GM23338 (cell line): ENCODE measurements at regions not wholly inside any gene's neighbourhood (a gene's known extent, or its start where the extent isn't known, plus 50 kb on each side); places are given as distances from the start of the nearest gene placed in this dataset.
A peak's percentile ranks its signal among the peaks of the same experiment; 100 is the strongest.

Experiments used
- ATAC-seq: fragments of 200-7000 bp; cut with Tn5 transposase; 3 replicates; pipeline ENCODE4 v1.9.1; 2020
- DNase-seq: peaks from one replicate; pipeline ENCODE4 v3.0.0-alpha.2; 2015; ENCODE audit warnings: low spot score
- H2AFZ ChIP-seq: fragments of 200-600 bp; sonication (generic); 2 replicates; pipeline ENCODE4 v1.8.0; 2016; ENCODE audit warnings: antibody characterized with exemption, mild to moderate bottlenecking, moderate library complexity
- H3F3A ChIP-seq: fragments of 200-600 bp; sonication (generic); replicated peaks from 2 replicates; pipeline ENCODE4 v1.8.0; 2017; ENCODE audit warnings: antibody characterized with exemption, mixed run types, low read depth
- H3K27ac ChIP-seq: fragments of 200-600 bp; sonication (generic); 2 replicates; pipeline ENCODE4 v1.6.1; 2016; ENCODE audit warnings: low read depth
- H3K27me3 ChIP-seq: fragments of 200-600 bp; sonication (generic); 2 replicates; pipeline ENCODE4 v1.8.0; 2016; ENCODE audit warnings: mild to moderate bottlenecking, mixed run types, moderate library complexity; ENCODE audit not compliant: insufficient read depth
- H3K36me3 ChIP-seq: fragments of 200-600 bp; sonication (generic); 2 replicates; pipeline ENCODE4 v1.8.0; 2016; ENCODE audit warnings: mild to moderate bottlenecking; ENCODE audit not compliant: insufficient read depth
- H3K4me1 ChIP-seq: fragments of 200-600 bp; sonication (generic); 2 replicates; pipeline ENCODE4 v1.8.0; 2016; ENCODE audit warnings: mild to moderate bottlenecking, moderate library complexity; ENCODE audit not compliant: insufficient read depth
- H3K4me2 ChIP-seq: fragments of 200-600 bp; sonication (generic); 2 replicates; pipeline ENCODE4 v1.7.1; 2017; ENCODE audit warnings: mixed run types
- H3K4me3 ChIP-seq: fragments of 200-600 bp; sonication (generic); 2 replicates; pipeline ENCODE4 v1.6.1; 2016; ENCODE audit warnings: mixed run types
- H3K79me2 ChIP-seq: fragments of 200-600 bp; sonication (generic); replicated peaks from 2 replicates; pipeline ENCODE4 v1.8.0; 2017; ENCODE audit warnings: mild to moderate bottlenecking; ENCODE audit not compliant: insufficient read depth
- H3K9me2 ChIP-seq: fragments of 200-600 bp; sonication (generic); 2 replicates; pipeline ENCODE4 v1.8.0; 2017; ENCODE audit not compliant: insufficient read depth
- H4K20me1 ChIP-seq: fragments of 200-600 bp; sonication (generic); replicated peaks from 2 replicates; pipeline ENCODE4 v1.8.0; 2017; ENCODE audit warnings: mild to moderate bottlenecking; ENCODE audit not compliant: insufficient read depth
- H3K27ac Mint-ChIP-seq: 2 replicates; pipeline ENCODE4 v1.8.0; 2020; ENCODE audit warnings: inconsistent platforms, mild to moderate bottlenecking, moderate library complexity, mixed read lengths
- H3K27me3 Mint-ChIP-seq: 3 replicates; pipeline ENCODE4 v1.8.0; 2022; ENCODE audit warnings: low read depth, mild to moderate bottlenecking, moderate library complexity, mixed read lengths, inconsistent platforms; ENCODE audit not compliant: insufficient read depth, poor library complexity
- H3K36me3 Mint-ChIP-seq: 3 replicates; pipeline ENCODE4 v1.8.0; 2021; ENCODE audit warnings: low read depth, mild to moderate bottlenecking, inconsistent platforms, moderate library complexity, mixed read lengths
- H3K4me1 Mint-ChIP-seq: 3 replicates; pipeline ENCODE4 v1.8.0; 2020; ENCODE audit warnings: mild to moderate bottlenecking, inconsistent platforms, mixed read lengths
- H3K4me3 Mint-ChIP-seq: 3 replicates; pipeline ENCODE4 v1.8.0; 2021; ENCODE audit warnings: moderate library complexity, mild to moderate bottlenecking, inconsistent platforms, mixed read lengths
- H3K9me3 Mint-ChIP-seq: 3 replicates; pipeline ENCODE4 v1.8.0; 2020; ENCODE audit warnings: moderate library complexity, mild to moderate bottlenecking, inconsistent platforms, mixed read lengths
- REST ChIP-seq: IDR thresholded peaks from one replicate; pipeline ENCODE4 v1.6.1; 2018; ENCODE audit warnings: antibody characterized with exemption; ENCODE audit not compliant: unreplicated experiment
- ZNF114 ChIP-seq: fragments of 250-450 bp; sonication (Bioruptor Pico); IDR thresholded peaks from 2 replicates; pipeline ENCODE4 v1.5.0; 2020; ENCODE audit warnings: mild to moderate bottlenecking, moderate library complexity
- ZNF331 ChIP-seq: fragments of 250-450 bp; sonication (Bioruptor Pico); IDR thresholded peaks from 2 replicates; pipeline ENCODE4 v1.5.0; 2020; ENCODE audit warnings: low read depth, mild to moderate bottlenecking, moderate library complexity
- TF ChIP-seq, protein P1 (sequence below): IDR thresholded peaks from 2 replicates; pipeline ENCODE4 v1.6.1; 2016; ENCODE audit warnings: antibody characterized with exemption

DNA sequence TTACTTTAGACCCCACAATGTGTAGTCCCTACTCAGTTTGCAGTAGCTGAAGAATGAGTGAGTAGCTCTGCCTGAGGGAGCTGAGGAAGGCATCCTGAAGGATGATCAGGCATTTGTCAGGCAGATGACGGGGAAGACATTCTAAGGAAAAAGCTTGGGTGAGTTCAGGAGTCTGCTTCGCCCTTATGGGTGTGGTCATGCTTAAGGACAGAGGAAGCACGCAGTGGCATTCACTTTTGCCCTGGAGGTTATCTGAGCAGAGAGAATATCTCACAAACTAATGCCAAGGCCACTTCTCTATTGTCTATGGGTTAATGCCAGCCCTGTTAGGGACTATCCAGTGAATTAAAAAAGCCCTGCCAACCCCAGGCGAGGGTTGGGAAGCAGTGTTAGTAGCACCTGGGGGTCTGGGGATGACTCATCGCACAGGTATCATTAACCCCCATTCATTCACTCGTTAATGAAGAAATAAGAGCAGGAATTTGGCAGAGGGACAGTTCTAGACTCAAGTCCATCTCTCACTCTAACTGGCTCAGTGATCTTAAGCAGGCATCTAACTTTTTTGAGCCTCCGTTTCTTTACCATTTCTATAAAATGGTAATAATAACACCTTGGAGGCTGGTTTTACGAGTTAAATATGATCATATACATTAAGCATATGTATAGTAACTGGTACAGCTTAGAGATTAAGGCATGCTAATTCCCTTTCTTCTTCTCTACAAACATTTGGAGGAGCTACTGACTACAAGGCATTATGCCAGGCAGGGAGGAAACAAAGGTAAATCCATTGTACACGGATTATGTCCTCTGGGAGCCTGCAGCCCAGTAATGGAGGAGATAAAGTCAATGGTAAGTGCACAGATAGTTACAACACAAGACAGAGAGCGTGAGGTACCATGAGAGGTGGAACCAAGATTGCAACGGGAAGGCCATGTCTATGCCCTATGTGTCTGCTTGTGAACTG lies 93.2 kb upstream of the AKIRIN2 start:
- no peaks in the 10 kb centered on the region for H3K36me3 ChIP-seq
- 0 out of 2 replicates have a peak overlapping the region, but pooled peaks have one; percentile 2 for H3K27ac Mint-ChIP-seq
- H3K4me3 Mint-ChIP-seq = no peak overlapping the region
- DNase-seq (peak; percentile 25), ATAC-seq (peak; percentile 34; the same call in 2 of the 3 replicates)
- H3K27me3 Mint-ChIP-seq = peaks cover 2% of the 10 kb centered on the region
- H3K4me2 ChIP-seq = 0 out of 2 replicates have a peak overlapping the region, but pooled peaks have one; percentile 24
- no peaks in the 10 kb centered on the region for H3K79me2 ChIP-seq
- peak overlapping the region; percentile 94 for H2AFZ ChIP-seq
- H3K4me3 ChIP-seq = no peak overlapping the region
- H3K9me3 Mint-ChIP-seq = no peaks in the 10 kb centered on the region
- H3K4me1 ChIP-seq = peaks cover 14% of the 10 kb centered on the region
- TF ChIP-seq, protein P1, sequence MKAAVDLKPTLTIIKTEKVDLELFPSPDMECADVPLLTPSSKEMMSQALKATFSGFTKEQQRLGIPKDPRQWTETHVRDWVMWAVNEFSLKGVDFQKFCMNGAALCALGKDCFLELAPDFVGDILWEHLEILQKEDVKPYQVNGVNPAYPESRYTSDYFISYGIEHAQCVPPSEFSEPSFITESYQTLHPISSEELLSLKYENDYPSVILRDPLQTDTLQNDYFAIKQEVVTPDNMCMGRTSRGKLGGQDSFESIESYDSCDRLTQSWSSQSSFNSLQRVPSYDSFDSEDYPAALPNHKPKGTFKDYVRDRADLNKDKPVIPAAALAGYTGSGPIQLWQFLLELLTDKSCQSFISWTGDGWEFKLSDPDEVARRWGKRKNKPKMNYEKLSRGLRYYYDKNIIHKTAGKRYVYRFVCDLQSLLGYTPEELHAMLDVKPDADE = no peak
- TF ChIP-seq REST (no peak), ZNF331 (CRISPR knock-in tag) (no peak)
- H3K36me3 Mint-ChIP-seq = no peaks in the 10 kb centered on the region
- H4K20me1 ChIP-seq = no peaks in the 10 kb centered on the region
- H3K27me3 ChIP-seq = no peaks in the 10 kb centered on the region
- no peak overlapping the region for H3K27ac ChIP-seq
- no peaks in the 10 kb centered on the region for H3K9me2 ChIP-seq
- H3F3A ChIP-seq = no peaks in the 10 kb centered on the region
- H3K4me1 Mint-ChIP-seq = peaks cover 19% of the 10 kb centered on the region

- H3K27ac ChIP-seq = no peak overlapping the region
- no peak overlapping the region for H2AFZ ChIP-seq
- Mint-ChIP-seq H3K9me3 (no peaks in the 10 kb centered on the region), H3K4me3 (no peak overlapping the region), H3K4me1 (peaks cover 36% of the 10 kb centered on the region), H3K27ac (no peak overlapping the region), H3K27me3 (peaks cover 2% of the 10 kb centered on the region), H3K36me3 (no peaks in the 10 kb centered on the region)
- H3K4me3 ChIP-seq = no peak overlapping the region
- H3K4me2 ChIP-seq = no peak overlapping the region
- ATAC-seq (no peak), DNase-seq (no peak)
- peaks cover 33% of the 10 kb centered on the region for H3K4me1 ChIP-seq
- H3K27me3 ChIP-seq = no peaks in the 10 kb centered on the region
- no peak for TF ChIP-seq ZNF114
- H3K36me3 ChIP-seq = no peaks in the 10 kb centered on the region
- H3K9me2 ChIP-seq = no peaks in the 10 kb centered on the region
- no peaks in the 10 kb centered on the region for H3F3A ChIP-seq
- no peaks in the 10 kb centered on the region for H3K79me2 ChIP-seq
- H4K20me1 ChIP-seq = no peaks in the 10 kb centered on the region
Observed at GRCh38 chr6:87793315-87793714, 91.3 kb upstream of the AKIRIN2 start.
